Hepatocyte (in vitro differentiated cells): ENCODE measurements at regions not wholly inside any gene's neighbourhood (a gene's known extent, or its start where the extent isn't known, plus 50 kb on each side); places are given as distances from the start of the nearest gene placed in this dataset.

Experiments used
- DNase-seq: peaks from one replicate; pipeline ENCODE4 v3.0.0-alpha.2; 2016; ENCODE audit warnings: low spot score
- H2AFZ ChIP-seq: fragments of 200-600 bp; sonication (generic); 2 replicates; pipeline ENCODE4 v1.6.0; 2016; ENCODE audit warnings: antibody characterized with exemption, mild to moderate bottlenecking
- H3K27ac ChIP-seq: fragments of 200-600 bp; sonication (generic); 2 replicates; pipeline ENCODE4 v1.5.1; 2016; ENCODE audit warnings: mild to moderate bottlenecking
- H3K27me3 ChIP-seq: fragments of 200-600 bp; sonication (generic); 2 replicates; pipeline ENCODE4 v1.6.1; 2016
- H3K36me3 ChIP-seq: fragments of 200-600 bp; sonication (generic); replicated peaks from 2 replicates; pipeline ENCODE4 v1.5.1; 2016; ENCODE audit warnings: low read depth; ENCODE audit not compliant: insufficient read depth
- H3K4me1 ChIP-seq: fragments of 200-600 bp; sonication (generic); 2 replicates; pipeline ENCODE4 v1.5.1; 2016; ENCODE audit warnings: mild to moderate bottlenecking, moderate library complexity; ENCODE audit not compliant: insufficient read depth
- H3K4me2 ChIP-seq: fragments of 200-600 bp; sonication (generic); 2 replicates; pipeline ENCODE4 v1.6.0; 2016
- H3K4me3 ChIP-seq: fragments of 200-600 bp; sonication (generic); 2 replicates; pipeline ENCODE4 v1.5.1; 2016; ENCODE audit warnings: mild to moderate bottlenecking
- H3K79me2 ChIP-seq: fragments of 200-600 bp; sonication (generic); 2 replicates; pipeline ENCODE4 v1.6.0; 2017; ENCODE audit warnings: mild to moderate bottlenecking
- H3K9me2 ChIP-seq: fragments of 200-600 bp; sonication (generic); replicated peaks from 2 replicates; pipeline ENCODE4 v1.6.0; 2017; ENCODE audit warnings: mild to moderate bottlenecking; ENCODE audit not compliant: insufficient read depth
- H3K9me3 ChIP-seq: fragments of 200-600 bp; sonication (generic); 2 replicates; pipeline ENCODE4 v1.5.1; 2016; ENCODE audit warnings: low read depth, mild to moderate bottlenecking
- H4K20me1 ChIP-seq: fragments of 200-600 bp; sonication (generic); 2 replicates; pipeline ENCODE4 v1.6.0; 2016; ENCODE audit warnings: mild to moderate bottlenecking; ENCODE audit not compliant: insufficient read depth, poor library complexity, severe bottlenecking
- CTCF ChIP-seq: fragments of 200-600 bp; sonication (generic); IDR thresholded peaks from 2 replicates; pipeline ENCODE4 v1.5.1; 2016; ENCODE audit warnings: antibody characterized with exemption, mild to moderate bottlenecking; ENCODE audit not compliant: poor library complexity
- EZH2 ChIP-seq: fragments of 200-600 bp; sonication (generic); IDR thresholded peaks from 2 replicates; pipeline ENCODE4 v1.6.1; 2016; ENCODE audit warnings: antibody characterized with exemption, mild to moderate bottlenecking, borderline replicate concordance
- EZH2phosphoT487 ChIP-seq: fragments of 200-600 bp; sonication (generic); IDR thresholded peaks from one replicate; pipeline ENCODE4 v1.6.1; 2018; ENCODE audit warnings: antibody characterized with exemption, mild to moderate bottlenecking, low read depth, moderate library complexity; ENCODE audit not compliant: unreplicated experiment, severe bottlenecking
- WGBS: methylation state at CpG from one replicate; pipeline ENCODE4 v1.1.6; 2016; ENCODE audit warnings: low lambda C conversion rate; ENCODE audit errors: missing lambda C conversion rate; 5-methylcytosine and 5-hydroxymethylcytosine counted together

- WGBS = 53% methylated on average over 1 of the region's 1 CpG
- Histone ChIP-seq H3K27me3 (no peaks in the 10 kb centered on the region), H3K9me3 (no peaks in the 10 kb centered on the region), H2AFZ (no peak overlapping the region), H3K9me2 (no peaks in the 10 kb centered on the region), H4K20me1 (no peaks in the 10 kb centered on the region), H3K4me2 (peak overlapping the region; percentile 32), H3K4me1 (no peaks in the 10 kb centered on the region), H3K36me3 (no peaks in the 10 kb centered on the region), H3K79me2 (no peaks in the 10 kb centered on the region), H3K27ac (no peak overlapping the region), H3K4me3 (no peak overlapping the region)
- no peak for DNase-seq
- TF ChIP-seq EZH2 = no peak
- no peak for TF ChIP-seq CTCF
- TF ChIP-seq EZH2phosphoT487 = no peak
Measured at GRCh38 chr6:62971976-62972658, 239.2 kb upstream of the FKBP1C start.

- H2AFZ ChIP-seq = no peak overlapping the region
- H3K27me3 ChIP-seq = no peaks in the 10 kb centered on the region
- no peak for DNase-seq
- H3K27ac ChIP-seq = no peak overlapping the region
- no peak overlapping the region for H3K4me3 ChIP-seq
- WGBS = 82% methylated on average over 1 of the region's 1 CpG
- TF ChIP-seq CTCF (no peak), EZH2 (no peak), EZH2phosphoT487 (no peak)
- H3K36me3 ChIP-seq = no peaks in the 10 kb centered on the region
- H3K4me1 ChIP-seq = no peaks in the 10 kb centered on the region
- no peaks in the 10 kb centered on the region for H4K20me1 ChIP-seq
- no peaks in the 10 kb centered on the region for H3K79me2 ChIP-seq
- no peak overlapping the region for H3K4me2 ChIP-seq
- H3K9me2 ChIP-seq = no peaks in the 10 kb centered on the region
- no peaks in the 10 kb centered on the region for H3K9me3 ChIP-seq
Measured at GRCh38 chr6:62974452-62974851, 236.8 kb upstream of the FKBP1C start.

GRCh38 chr6:62976566-62976965 lies 234.7 kb upstream of the FKBP1C start:
- Histone ChIP-seq H2AFZ (no peak overlapping the region), H3K27me3 (no peaks in the 10 kb centered on the region), H3K9me2 (no peaks in the 10 kb centered on the region), H4K20me1 (no peaks in the 10 kb centered on the region), H3K79me2 (no peaks in the 10 kb centered on the region), H3K27ac (no peak overlapping the region), H3K4me3 (no peak overlapping the region), H3K9me3 (no peaks in the 10 kb centered on the region), H3K4me1 (no peaks in the 10 kb centered on the region), H3K36me3 (no peaks in the 10 kb centered on the region), H3K4me2 (no peak overlapping the region)
- no peak for DNase-seq
- no peak for TF ChIP-seq EZH2phosphoT487
- no peak for TF ChIP-seq EZH2
- no peak for TF ChIP-seq CTCF
